Activated naive CD8-positive, alpha-beta T cell treated with anti-CD3 and anti-CD28 coated beads, Interleukin-2, amount 50 U/mL, for 24 hours (primary cell): ENCODE measurements at regions not wholly inside any gene's neighbourhood (a gene's known extent, or its start where the extent isn't known, plus 50 kb on each side); places are given as distances from the start of the nearest gene placed in this dataset.

Source experiments
- ATAC-seq: fragments of 150-1000 bp; cut with Tn5 transposase; one replicate; pipeline ENCODE4 v1.10.0; 2021
- DNase-seq: peaks from one replicate; pipeline ENCODE4 v3.0.0; 2021
- H3K27ac Mint-ChIP-seq: one replicate; pipeline ENCODE4 v1.8.0; 2021; ENCODE audit warnings: mild to moderate bottlenecking, mixed read lengths
- H3K27me3 Mint-ChIP-seq: one replicate; pipeline ENCODE4 v1.8.0; 2021; ENCODE audit warnings: mixed read lengths
- H3K36me3 Mint-ChIP-seq: one replicate; pipeline ENCODE4 v1.8.0; 2021; ENCODE audit warnings: low read depth, mixed read lengths
- H3K4me1 Mint-ChIP-seq: one replicate; pipeline ENCODE4 v1.8.0; 2021; ENCODE audit warnings: mixed read lengths
- H3K4me3 Mint-ChIP-seq: one replicate; pipeline ENCODE4 v1.8.0; 2021; ENCODE audit warnings: mild to moderate bottlenecking, moderate library complexity, mixed read lengths
- H3K9me3 Mint-ChIP-seq: one replicate; pipeline ENCODE4 v1.8.0; 2021; ENCODE audit warnings: mixed read lengths

DNA sequence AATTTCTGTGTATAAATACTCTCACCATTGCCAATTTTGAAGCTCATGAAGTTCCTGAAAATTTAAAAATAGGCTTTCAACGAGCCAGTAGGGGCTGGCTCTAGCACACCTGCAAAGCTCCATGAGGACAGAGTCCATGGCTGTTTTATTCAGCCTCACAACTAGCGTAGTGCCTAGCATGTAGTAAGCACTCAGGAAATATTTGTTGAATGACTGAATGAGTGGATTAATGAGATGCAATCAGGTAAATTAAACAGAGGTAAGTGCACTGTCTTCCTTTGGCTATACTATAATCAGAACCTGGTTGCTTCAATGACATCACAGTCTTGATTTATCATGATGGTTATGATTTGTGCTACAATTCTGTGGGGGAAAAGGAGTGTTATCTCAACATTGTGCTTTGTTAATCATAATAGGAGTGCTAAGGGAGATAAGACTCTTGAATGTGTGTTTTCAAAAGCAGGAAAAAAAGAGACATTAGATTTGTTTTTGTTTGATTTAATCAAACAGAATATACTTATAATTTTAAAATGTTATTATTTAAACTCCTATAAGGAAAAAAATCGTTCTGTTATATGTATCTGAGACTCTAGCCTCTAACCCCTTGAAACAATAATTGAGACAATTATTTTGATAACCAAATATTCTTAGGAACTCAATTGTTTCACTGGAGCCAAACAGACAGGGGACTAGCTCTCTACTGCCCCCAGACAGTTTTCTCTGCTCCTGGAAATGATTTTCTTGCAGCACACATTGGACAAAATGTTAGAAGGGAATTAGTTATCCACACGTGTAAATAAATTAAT is 171.7 kb upstream of the ATP11B start:
- ATAC-seq: no peak
- H3K4me1 Mint-ChIP-seq: no peaks in the 10 kb centered on the region
- H3K27ac Mint-ChIP-seq: no peak overlapping the region
- no peaks in the 10 kb centered on the region for H3K9me3 Mint-ChIP-seq
- peaks cover 11% of the 10 kb centered on the region for H3K27me3 Mint-ChIP-seq
- no peak for DNase-seq
- H3K4me3 Mint-ChIP-seq: no peak overlapping the region
- H3K36me3 Mint-ChIP-seq: no peaks in the 10 kb centered on the region

DNA sequence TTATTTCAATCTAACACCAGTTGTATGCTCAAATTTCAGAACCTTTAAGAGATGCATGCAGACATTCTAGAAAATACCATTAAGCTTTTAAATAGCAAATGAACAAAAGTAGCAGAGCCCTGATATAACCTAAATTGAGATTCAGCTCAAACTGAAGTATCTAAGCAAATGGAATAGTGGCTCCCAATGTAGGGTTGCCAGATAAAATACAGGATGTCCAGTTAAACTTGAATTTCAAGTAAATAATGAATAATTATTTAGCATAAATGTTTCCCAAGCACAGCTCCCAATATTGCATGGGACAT is 171.1 kb upstream of the ATP11B start:
- peaks cover 11% of the 10 kb centered on the region for H3K27me3 Mint-ChIP-seq
- no peak overlapping the region for H3K4me3 Mint-ChIP-seq
- H3K4me1 Mint-ChIP-seq: no peaks in the 10 kb centered on the region
- H3K36me3 Mint-ChIP-seq: no peaks in the 10 kb centered on the region
- ATAC-seq (no peak), DNase-seq (no peak)
- no peak overlapping the region for H3K27ac Mint-ChIP-seq
- no peaks in the 10 kb centered on the region for H3K9me3 Mint-ChIP-seq

DNA sequence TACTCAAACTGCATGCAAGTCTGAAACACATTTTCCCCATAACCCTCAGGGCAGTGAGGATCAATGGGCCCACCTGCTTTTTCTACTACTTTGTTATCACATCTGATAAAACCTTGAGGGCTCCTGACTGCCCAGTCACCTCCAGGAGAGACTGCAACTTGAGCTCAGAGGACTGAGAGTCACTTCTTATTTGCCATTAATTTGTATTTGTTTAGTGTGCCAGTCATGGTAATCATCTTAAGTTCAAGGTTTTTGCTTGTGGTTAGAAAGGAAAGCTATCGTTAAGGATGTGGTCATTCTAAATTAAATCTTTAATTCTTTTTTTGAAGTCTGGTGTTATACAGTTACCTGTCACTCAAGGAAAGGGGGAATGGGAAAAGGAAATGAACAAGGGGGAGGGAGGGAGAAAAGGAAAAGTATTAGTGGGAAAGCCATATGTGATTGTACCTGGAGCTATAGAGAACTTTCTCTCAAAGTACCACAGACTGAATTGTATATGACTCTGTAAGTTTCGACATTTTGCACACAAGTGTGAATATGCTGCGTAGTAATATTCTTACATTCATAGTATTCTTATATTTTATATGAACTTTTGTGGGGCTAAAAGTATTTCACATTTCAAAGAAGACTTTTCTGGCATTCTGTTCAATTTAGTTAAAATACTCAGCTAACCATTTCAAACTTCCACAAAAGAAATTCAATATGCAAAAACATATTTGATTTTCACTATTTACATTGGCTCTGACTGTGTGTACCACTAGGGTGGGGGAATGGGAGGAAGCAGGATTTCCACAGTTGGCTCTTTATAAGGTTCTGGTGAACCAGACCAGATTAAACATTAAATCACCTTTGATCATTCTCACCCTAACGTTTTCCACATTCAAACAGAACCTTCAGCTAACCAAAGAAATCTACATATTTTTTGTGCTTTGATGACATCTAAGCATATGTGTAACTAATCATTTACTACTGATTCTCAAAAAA is 166.5 kb upstream of the ATP11B start:
- Mint-ChIP-seq H3K27ac (no peak overlapping the region), H3K4me3 (no peak overlapping the region), H3K9me3 (no peaks in the 10 kb centered on the region), H3K4me1 (no peaks in the 10 kb centered on the region), H3K36me3 (no peaks in the 10 kb centered on the region), H3K27me3 (peaks cover 5% of the 10 kb centered on the region)
- no peak for ATAC-seq
- no peak for DNase-seq

DNA sequence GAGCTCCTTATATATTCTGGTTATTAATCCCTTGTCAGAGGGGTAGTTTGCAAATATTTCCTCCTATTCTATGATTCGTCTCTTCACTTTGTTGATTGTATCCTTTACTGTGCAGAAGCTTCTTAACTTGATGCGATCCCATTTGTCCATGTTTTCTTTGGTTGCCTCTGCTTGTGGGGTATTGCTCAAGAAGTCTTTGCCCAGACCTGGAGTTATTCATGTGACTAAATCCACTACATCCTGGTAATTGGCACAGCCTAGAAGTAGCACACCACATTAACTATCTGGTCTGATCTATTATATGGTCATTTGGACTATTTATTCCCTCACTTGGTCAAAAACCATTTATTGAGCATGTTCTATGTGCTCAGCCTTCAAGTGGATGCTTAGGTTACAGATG is 164.8 kb upstream of the ATP11B start:
- ATAC-seq: no peak
- DNase-seq: no peak
- Mint-ChIP-seq H3K36me3 (no peaks in the 10 kb centered on the region), H3K4me3 (no peak overlapping the region), H3K27me3 (peaks cover 5% of the 10 kb centered on the region), H3K4me1 (no peaks in the 10 kb centered on the region), H3K9me3 (no peaks in the 10 kb centered on the region), H3K27ac (no peak overlapping the region)

DNA sequence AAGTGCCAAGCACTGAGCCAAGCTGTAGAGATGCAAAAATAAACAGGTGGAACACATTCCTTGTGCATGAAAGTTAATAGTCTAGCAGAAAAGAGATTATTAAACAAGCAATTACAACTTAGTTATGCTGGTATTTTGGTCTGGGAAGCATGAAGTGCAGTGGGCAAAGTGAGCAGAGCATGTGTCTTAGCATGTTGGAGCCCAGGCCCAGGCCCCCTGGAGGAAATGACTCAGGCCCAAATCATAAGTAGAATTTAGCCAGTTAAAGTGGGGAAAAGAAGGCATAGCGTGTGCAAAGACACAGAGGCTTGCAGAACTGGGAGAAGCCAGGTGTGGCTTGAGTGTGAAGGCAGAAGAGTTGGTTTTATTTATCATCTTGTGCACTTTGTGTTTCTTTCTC is 163.8 kb upstream of the ATP11B start:
- no peaks in the 10 kb centered on the region for H3K4me1 Mint-ChIP-seq
- DNase-seq (no peak), ATAC-seq (no peak)
- H3K27ac Mint-ChIP-seq: no peak overlapping the region
- H3K27me3 Mint-ChIP-seq: peaks cover 5% of the 10 kb centered on the region
- H3K4me3 Mint-ChIP-seq: no peak overlapping the region
- H3K9me3 Mint-ChIP-seq: no peaks in the 10 kb centered on the region
- H3K36me3 Mint-ChIP-seq: no peaks in the 10 kb centered on the region

DNA sequence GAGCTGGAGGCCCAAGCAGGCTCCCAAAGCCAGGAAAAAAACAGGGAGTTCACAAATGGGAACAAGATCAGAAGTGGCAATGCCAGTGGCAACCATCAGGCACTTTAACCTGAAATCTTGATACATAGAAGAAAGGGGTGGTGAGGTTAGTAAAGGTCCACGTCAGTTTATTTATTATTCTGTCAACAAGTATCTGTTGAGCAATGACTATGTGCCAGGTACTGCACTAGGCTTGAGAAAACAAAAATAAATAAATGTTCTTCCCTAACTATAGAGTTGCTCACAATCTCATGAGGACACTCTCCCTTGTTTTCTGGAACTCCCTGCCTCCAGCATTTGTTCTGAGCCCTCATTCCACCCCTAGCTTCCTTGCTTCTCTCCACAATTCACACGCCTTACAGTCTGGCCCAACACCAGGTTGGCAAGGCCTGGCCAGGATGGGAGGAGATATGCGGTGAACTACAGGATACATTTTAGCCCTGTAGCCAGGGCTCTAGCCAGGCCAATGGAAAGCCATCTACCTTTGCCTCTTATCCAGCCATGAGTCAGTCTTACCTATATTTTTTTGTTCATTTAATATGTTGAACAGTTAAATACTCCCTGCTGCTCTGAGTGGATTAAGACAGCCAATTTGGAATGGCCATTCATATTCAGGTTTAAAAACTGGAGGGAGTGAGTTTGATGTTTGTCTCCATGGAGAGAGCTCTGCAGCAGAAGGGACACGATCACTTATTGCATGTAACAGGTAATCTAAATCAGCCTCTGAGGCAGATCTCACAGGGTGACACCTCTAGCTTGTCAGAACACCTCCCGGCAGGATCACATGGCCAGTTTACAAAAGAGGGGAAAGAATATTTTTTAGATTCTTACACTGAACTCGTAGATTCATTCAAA is 161.9 kb upstream of the ATP11B start:
- ATAC-seq: no peak
- no peaks in the 10 kb centered on the region for H3K4me1 Mint-ChIP-seq
- H3K27ac Mint-ChIP-seq: no peak overlapping the region
- no peaks in the 10 kb centered on the region for H3K36me3 Mint-ChIP-seq
- no peaks in the 10 kb centered on the region for H3K9me3 Mint-ChIP-seq
- no peak for DNase-seq
- H3K27me3 Mint-ChIP-seq: peaks cover 7% of the 10 kb centered on the region
- H3K4me3 Mint-ChIP-seq: no peak overlapping the region

DNA sequence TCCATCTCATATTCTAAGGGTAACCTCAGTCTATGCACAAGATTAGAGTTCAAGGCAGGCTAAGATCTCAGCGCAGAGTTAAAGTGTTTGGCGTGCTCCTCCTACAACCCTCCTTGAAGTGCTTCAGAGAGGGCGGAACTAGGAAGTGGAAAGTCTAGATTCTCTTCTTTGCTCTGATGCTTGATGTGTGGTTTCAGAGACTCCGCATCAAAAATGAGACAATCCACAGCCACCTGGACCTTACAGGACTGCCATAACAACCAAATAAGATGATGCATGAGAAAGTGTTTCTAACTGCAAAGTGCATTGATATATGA is 161.3 kb upstream of the ATP11B start:
- no peaks in the 10 kb centered on the region for H3K9me3 Mint-ChIP-seq
- H3K4me1 Mint-ChIP-seq: no peaks in the 10 kb centered on the region
- no peaks in the 10 kb centered on the region for H3K36me3 Mint-ChIP-seq
- no peak overlapping the region for H3K27ac Mint-ChIP-seq
- no peak for ATAC-seq
- peaks cover 7% of the 10 kb centered on the region for H3K27me3 Mint-ChIP-seq
- no peak overlapping the region for H3K4me3 Mint-ChIP-seq
- DNase-seq: no peak

DNA sequence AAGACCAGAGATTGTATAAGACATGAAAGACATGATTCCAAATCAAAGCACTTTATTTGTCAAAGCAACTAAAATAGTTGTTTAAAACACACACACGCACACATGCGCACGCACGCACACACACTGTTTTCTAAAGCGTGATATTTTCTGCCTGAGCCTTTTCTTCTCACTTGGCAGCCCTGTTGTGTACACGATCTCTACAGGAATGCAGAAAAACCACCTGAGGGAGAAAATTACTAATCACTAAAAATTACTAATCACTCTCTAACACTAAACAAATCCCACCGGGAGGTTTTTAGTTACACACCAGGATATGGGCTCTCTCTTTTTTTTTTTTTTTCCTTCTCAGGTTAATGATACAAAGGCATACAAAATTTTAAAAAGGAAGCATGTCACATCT is 160.1 kb upstream of the ATP11B start:
- Mint-ChIP-seq H3K27ac (no peak overlapping the region), H3K9me3 (no peaks in the 10 kb centered on the region), H3K27me3 (peaks cover 9% of the 10 kb centered on the region), H3K4me3 (no peak overlapping the region), H3K36me3 (no peaks in the 10 kb centered on the region), H3K4me1 (no peaks in the 10 kb centered on the region)
- ATAC-seq: no peak
- no peak for DNase-seq

DNA sequence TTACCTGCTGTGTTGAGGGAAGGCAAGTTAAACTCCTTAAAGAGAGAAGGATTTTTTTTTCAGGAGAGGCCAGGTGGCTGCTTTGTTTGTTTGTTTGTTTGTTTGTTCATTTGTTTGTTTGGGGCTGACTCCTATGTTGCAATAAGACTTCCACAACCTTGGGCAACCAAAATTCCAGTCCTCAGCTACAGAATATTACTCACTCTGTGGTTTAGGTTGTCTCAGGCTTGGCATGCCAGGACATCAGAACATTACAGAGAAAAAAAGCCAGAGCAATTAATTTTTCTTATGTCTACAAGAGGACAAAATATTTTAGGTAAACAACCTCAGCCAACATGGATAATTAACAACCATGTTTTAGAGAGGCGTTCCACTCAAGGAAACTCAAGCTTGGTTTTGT is 156.7 kb upstream of the ATP11B start:
- H3K4me1 Mint-ChIP-seq: no peaks in the 10 kb centered on the region
- DNase-seq (no peak), ATAC-seq (no peak)
- H3K27ac Mint-ChIP-seq: no peak overlapping the region
- no peaks in the 10 kb centered on the region for H3K36me3 Mint-ChIP-seq
- no peaks in the 10 kb centered on the region for H3K9me3 Mint-ChIP-seq
- peaks cover 12% of the 10 kb centered on the region for H3K27me3 Mint-ChIP-seq
- no peak overlapping the region for H3K4me3 Mint-ChIP-seq

DNA sequence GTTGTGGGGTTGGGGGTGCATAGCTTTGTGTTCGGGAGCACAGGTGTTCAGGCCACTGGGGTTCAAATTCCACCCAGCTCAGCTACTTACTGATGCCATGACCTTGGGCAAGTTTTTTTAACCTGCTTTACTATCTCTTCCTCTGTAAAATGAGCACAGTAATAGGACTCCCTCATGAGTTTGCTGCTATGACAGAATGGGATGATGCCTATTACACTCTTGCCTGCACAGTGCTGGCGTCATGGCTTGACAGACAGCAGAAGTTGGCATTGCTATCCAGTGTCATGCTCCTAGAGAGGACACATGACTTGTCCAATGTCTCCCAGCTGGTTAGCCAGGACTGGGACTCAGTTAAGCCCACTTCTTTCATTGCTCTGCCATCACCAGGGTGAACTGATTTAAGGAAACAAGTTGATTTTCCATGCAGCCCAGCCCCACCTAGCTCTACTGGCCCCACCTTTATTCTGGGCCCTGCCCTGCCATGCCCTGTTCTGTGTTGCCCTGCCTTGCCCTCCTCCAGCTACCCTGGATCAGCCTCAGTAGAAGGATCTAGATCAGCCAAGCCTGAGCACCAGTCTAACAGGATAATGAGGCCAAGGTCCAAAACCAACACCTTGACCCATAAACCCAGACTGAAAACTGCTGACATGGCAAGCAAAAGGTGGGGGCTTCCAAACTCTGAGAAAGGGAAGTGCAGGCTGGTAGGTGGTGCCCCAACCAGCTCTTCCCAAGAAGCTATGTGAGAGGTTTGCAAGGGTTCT is 155.8 kb upstream of the ATP11B start:
- Mint-ChIP-seq H3K36me3 (no peaks in the 10 kb centered on the region), H3K27me3 (peaks cover 12% of the 10 kb centered on the region), H3K27ac (no peak overlapping the region), H3K9me3 (no peaks in the 10 kb centered on the region), H3K4me3 (no peak overlapping the region), H3K4me1 (no peaks in the 10 kb centered on the region)
- ATAC-seq (no peak), DNase-seq (no peak)

DNA sequence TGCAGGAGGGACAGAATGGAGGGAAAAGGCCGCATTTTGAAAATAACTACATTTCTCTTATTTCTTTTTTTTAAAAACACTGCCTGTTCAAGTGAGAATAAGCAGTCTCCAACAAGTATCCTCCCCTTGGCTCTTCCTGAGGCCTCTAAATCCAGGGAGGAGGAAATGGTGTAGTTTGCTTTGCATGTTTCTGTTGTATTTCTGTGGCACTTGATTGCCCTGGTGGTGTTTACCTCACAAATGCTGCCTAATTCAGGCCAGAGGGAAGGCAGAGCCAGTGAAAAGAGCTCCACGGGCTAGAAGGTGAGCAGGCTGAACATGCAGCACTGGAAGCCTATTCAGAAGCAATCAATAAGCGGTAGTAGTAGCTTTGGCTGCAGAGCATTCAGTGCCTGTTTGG is 149.3 kb upstream of the ATP11B start:
- no peaks in the 10 kb centered on the region for H3K9me3 Mint-ChIP-seq
- no peak overlapping the region for H3K27ac Mint-ChIP-seq
- H3K27me3 Mint-ChIP-seq: peaks cover 8% of the 10 kb centered on the region
- no peaks in the 10 kb centered on the region for H3K36me3 Mint-ChIP-seq
- H3K4me3 Mint-ChIP-seq: no peak overlapping the region
- peaks cover 4% of the 10 kb centered on the region for H3K4me1 Mint-ChIP-seq
- DNase-seq: no peak
- no peak for ATAC-seq

DNA sequence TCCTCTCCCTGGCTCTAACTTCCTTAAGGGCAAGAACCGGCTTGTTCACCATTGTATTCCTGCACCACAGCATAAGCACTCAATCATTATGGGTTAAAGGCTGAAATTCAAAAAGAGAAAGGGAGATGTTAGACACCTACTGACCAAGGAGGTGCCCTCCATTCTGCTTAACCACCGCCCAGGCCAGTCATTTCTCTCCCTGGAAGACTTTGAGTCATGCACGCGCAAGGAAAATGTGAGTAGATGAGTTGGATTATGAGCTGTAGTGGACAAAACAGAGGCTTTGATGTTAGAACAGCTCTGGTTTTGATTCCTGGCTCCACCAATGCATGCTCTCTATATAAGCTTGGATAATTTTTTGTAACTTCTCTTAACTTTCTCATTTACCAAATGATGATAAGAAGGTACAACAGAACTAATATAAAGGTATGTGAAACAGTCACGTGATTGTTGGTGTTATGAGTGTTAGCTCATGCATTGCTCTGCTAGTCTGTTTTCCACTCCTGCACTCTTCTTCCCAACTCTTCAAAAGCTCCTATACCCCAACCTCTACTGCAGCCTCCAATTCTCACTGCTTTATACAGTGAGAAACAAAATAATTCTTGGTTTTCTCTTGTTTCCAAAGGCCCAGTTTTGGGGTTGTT is 148.4 kb upstream of the ATP11B start:
- H3K27me3 Mint-ChIP-seq: peaks cover 8% of the 10 kb centered on the region
- H3K27ac Mint-ChIP-seq: no peak overlapping the region
- H3K4me1 Mint-ChIP-seq: peaks cover 4% of the 10 kb centered on the region
- no peaks in the 10 kb centered on the region for H3K36me3 Mint-ChIP-seq
- H3K4me3 Mint-ChIP-seq: no peak overlapping the region
- ATAC-seq (peak; percentile 78), DNase-seq (peak; percentile 35)
- H3K9me3 Mint-ChIP-seq: no peaks in the 10 kb centered on the region

DNA sequence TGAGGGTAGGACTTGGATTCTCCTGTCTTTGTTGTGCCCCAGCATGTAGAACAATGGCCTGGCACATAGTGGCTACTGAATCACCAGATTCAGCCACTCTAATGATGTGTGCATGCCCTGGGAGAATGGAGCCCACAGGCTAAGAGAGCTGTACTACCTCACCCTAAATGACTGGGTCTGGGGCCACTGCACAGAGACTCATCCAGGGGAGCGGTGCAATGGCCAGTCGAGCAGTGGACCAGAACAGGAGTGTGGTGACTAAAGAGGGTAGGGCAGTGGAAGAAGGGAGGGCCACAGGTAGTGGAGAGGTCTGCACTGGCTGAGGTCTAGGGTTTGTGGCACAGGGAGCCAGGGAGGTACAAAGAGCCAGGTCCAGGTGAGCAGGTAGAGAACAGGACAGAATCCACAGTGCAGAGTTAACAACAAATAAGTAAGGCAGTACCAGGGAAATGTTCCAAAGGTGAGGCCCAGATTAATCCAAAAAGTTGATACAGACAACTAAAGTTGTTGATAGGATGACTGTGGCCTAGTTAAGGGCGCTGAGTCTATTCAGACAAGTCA is 142.7 kb upstream of the ATP11B start:
- no peak for DNase-seq
- Mint-ChIP-seq H3K4me1 (no peaks in the 10 kb centered on the region), H3K9me3 (no peaks in the 10 kb centered on the region), H3K27ac (no peak overlapping the region), H3K4me3 (no peak overlapping the region), H3K27me3 (peaks cover 7% of the 10 kb centered on the region), H3K36me3 (no peaks in the 10 kb centered on the region)
- no peak for ATAC-seq
